GM12891 (cell line): ENCODE measurements at regions not wholly inside any gene's neighbourhood (a gene's known extent, or its start where the extent isn't known, plus 50 kb on each side); places are given as distances from the start of the nearest gene placed in this dataset.
"Not testable (repeated sequence)": the region's sequence is repeated elsewhere in the genome, so short reads cannot be mapped to it uniquely, and the experiment has no call there.

Experiments
- PAX5 ChIP-seq: IDR thresholded peaks from 2 replicates; pipeline ENCODE4 v1.6.1; 2011; ENCODE audit warnings: low read length, moderate library complexity, mild to moderate bottlenecking; ENCODE audit not compliant: insufficient read depth, severe bottlenecking
- POLR2A ChIP-seq: IDR thresholded peaks from 2 replicates; pipeline ENCODE4 v1.6.1; 2011; ENCODE audit warnings: low read depth, low read length, control low read depth
- POLR2AphosphoS5 ChIP-seq: IDR thresholded peaks from 2 replicates; pipeline ENCODE4 v1.6.1; 2011; ENCODE audit warnings: low read depth, low read length, control low read depth
- POU2F2 ChIP-seq: IDR thresholded peaks from 2 replicates; pipeline ENCODE4 v1.6.1; 2011; ENCODE audit warnings: low read depth, mild to moderate bottlenecking, control low read depth, low read length, moderate library complexity
- TAF1 ChIP-seq: IDR thresholded peaks from 2 replicates; pipeline ENCODE4 v1.6.1; 2011; ENCODE audit warnings: low read depth, low read length, control low read depth

DNA sequence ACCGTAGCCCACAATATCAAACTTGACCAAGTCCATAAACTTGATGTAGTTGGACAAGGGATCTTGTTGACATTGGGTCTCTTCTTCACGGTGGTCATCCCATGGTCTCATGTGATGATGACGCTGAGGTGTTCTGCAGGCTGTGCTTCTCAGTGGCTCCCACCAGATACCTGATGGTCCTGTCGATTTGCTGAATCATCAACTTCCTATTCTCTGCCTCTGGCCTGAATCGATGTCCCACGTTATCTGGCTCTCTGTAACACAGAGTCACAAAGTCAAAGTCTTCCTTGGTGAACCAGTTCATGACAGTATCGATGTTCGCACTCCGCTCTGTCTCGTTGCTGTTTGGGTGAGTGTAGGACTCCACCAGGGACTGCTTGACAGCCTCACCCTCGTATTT lies 217.2 kb upstream of the FRG2C start:
- not testable (repeated sequence) for TF ChIP-seq POLR2AphosphoS5, POLR2A, TAF1, PAX5, POU2F2
